ENCODE measurements at regions not wholly inside any gene's neighbourhood (a gene's known extent, or its start where the extent isn't known, plus 50 kb on each side); places are given as distances from the start of the nearest gene placed in this dataset.
"Not testable (repeated sequence)": the region's sequence is repeated elsewhere in the genome, so short reads cannot be mapped to it uniquely, and the experiment has no call there.

DNA sequence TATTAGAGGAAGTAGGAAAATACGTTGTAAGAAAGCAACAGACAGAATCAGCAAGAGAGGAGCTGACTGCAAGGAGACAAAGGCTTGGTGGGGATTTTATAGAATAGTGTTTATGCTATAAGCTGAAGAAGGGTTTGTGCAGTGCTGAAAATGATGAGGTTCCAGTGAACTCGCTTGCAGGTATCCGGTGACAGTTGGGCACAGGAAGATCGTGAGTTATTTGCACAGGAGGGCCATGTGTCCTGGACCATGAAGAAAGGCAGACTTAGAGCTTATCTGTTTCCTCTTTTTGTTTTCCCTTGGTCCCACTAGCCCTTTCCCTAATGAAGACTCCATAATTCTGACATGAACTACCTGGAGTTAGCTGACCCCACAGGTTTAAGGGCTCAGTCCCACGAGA lies 61.4 kb downstream of the NXNL2 start:
- no peak for DNase-seq

DNA sequence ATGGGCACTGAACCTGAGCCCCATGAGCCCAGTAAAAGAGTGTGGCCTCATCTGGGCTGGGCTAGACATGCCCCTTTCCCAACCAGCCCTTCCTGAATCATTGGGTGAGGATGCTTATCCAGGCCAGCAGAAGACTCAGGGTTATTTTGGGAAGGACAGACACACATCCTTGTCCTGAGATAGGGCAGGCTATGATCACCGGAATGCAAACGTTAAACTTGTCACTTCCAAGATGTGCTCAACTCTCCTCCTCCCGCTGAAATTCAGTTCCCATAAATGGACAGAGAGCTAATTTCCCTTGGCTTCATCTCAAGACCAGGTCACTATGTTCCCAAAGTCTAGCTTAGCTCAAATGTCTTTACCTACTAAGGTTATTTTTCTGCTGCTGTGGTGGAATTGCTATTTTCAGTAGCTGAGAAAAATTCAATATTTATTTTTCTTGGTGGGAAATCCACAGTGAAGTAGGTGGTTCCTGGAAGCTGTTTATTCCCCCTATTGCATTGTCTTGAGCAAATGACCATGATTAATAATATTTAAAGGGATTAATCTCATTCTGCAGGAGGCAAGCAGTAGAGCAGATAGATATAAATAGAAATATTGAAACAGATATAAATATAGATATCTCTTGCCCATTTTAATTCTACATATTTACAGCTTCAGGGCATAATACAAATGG lies 70.0 kb downstream of the NXNL2 start:
- no peak for DNase-seq

DNA sequence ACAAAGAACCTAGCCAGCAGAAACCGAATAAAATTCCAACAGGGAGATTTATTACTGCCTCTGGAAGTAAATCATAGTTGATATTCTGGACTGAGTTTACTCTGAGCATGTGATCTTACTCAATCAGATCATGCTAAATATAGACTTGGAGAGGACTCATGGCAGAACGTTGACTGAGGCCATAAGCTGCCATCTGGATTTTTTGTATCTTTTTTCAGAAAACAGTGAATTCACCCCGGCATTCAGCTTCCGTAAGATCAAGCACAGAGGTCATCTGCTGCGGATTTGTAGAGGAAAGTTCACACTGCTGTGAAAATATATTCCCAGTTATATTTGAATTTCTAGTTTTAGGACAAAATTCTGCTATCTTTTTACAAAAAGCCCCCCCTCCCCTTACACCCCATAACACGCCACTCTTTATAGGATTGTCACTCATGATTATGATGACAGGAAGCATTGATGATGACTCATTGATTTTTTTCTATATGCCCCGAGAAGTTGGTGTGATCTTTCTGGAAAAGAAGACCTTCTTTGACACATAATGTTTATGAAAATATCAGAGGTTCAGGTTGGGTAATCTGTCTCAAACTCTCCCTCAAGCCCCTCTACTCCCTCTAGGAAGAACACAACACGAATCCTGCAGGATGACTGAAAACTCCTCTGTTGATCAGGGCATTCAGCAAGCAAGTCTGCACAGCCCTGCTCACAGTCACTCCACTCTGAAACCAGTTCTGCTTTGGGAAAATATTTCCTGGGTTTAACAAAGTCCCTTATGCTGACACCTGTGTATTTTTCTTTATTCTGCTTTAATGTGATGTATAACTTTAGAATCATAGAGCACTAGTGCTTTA lies 70.8 kb downstream of the NXNL2 start:
- peak; percentile 38 for DNase-seq

DNA sequence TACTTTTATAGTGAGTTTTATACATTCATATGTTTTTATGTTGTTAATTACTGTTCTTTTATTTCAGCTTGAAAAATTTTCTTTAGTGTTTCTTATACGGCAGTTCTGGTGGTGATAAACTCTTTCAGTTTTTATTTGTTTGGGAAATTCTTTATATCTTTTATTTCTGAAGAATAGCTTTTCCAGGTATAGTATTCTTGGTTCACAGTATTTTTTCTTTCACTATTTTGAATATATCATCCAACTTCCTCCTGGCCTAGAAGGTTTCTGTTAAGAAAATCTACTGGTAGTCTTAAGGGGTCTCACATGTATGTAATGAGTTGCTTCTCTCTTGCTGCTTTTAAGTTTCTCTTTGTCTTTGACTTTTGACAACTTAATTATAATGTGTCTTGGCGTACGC lies 79.4 kb downstream of the NXNL2 start:
- no peak for DNase-seq

DNA sequence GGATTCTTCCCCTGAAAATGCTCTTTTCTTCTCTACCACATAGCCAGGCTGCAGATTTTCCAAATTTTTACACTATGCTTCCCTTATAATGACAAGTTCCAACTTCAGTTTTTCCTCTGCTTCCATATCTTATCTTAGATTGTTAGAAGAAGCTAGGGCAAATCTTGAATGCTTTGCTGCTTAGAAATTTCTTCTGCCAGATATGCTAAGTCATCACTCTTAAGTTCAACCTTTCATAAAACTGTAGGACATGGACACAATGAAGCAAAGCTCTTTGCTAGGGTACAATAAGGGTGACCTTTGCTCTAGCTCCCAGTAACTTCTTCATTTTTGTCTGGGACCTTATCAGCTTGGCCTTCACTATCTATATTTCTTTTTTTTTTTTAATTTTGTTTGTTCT lies 88.7 kb downstream of the NXNL2 start:
- DNase-seq = no peak

DNA sequence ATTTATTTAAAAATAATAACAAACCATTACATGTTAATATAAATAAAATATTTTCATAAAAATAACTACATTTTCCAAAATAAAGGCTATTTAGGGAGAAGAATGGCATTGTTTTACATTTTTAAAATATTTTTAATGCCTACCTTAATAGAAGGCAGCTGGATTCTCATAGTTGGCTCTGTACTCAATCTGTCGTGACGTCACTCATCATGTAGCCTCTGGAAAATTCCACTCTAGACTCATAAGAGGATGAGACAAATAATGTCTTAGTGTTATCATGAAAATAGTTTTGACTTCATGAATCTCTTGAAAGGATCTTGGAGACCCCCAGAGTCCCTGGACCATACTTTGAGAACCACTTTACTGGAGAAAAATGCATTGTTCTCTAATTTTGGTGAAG lies 93.1 kb downstream of the NXNL2 start:
- no peak for DNase-seq

DNA sequence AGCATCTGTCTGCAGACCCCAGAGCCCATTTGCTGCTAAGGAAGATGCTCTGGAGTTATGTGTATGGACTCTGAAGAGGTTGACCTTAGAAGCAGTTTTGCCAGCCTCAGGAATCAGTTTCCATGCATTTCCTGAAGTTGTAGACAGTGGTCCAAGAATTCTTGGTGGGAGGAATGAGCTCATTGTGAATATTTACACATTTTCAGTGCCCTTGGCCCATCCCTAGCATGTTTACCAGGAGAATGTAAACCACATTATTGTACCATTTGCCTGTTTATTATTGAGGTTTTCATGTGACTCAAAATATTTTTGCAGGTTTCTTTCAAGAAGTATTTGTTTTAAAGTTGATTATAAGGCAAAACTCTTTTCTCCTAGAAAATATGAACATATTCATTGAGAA lies 93.8 kb downstream of the NXNL2 start:
- no peak for DNase-seq

DNA sequence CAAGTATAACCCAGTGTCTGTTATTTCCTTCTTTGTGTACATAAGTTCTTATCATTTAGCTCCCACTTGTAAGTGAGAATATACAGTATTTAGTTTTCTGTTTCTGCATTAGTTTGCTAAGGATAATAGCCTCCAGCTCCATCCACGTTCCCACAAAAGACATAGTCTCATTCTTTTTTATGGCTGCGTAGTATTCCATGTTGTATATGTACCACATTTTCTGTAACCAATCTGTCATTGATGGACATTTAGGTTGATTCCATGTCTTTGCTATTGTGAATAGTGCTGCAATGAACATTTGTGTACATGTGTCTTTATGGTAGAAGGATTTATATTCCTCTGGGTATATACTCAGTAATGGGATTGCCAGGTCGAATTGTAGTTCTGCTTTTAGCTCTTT lies 95.6 kb downstream of the NXNL2 start:
- DNase-seq = not testable (repeated sequence)

DNA sequence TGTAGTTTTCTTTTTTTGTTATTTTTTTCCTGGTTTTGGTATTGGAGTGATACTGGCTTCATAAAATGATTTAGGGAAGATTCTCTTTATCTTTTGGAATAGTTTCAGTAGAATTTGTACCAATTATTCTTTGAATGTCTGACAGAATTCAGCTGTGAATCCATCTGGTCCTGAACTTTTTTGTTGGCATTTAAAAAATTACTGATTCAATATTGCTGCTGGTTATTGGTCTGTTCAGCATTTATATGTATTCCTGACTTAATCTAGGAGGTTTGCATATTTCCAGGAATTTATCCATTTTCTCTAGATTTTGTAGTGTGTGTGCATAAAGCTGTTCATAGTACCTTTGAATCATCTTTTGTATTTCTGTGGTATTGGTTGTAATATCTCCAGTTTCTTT lies 100.2 kb downstream of the NXNL2 start:
- DNase-seq = no peak

DNA sequence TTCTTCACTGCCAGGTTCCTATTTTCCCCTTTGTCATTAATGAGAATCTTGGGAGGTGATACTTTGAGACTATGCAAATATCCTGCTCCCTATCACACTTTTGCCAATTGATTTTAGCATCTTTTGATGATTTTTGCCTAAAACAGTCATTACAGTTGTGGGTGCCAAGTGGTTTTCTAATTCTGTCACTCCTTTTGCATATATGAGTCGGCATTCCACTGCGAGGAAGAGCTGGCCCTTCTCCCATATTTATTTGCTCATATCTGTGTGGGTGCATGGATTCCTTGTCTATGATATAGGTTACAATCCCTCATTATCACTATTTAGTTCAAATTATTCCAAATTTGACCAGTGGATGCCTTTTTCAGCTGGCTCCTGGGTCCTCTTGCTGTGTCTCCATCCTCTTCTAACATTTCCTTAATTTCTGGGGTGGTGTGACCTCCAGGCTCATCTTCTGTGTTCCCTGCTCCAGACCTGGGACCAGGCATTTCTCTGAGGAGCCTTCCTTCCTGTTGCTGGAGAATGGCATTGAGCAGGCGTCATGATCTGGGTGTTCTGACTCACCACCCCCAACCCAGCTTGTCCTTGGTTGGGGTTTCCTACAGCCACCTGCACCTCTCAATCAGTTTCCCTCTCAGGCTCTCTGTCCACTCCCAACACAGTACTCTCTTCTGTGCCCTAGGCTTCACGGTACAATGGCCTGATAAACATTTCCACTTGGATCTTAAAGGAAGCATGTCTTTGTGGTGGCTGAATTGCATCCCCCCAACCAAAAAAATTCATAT lies 106.7 kb downstream of the NXNL2 start:
- no peak for DNase-seq

DNA sequence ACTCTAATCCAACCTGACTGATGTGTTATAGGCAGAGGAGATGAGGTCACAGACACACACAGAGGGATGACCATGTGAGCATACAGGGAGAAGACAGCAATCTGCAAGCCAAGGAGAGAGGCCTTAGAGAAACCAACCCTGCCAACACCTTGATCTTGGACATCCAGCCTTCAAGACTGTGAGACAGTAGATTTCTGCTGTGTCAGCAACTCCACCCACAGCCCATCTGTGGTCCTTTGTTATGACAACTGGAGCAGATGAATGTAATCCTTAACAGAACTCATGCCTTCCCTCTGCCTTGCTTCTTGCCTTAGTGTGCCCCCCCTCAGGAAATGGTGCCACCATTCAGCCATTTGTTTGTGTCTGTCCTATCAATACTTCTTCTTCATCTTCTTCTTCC lies 107.4 kb downstream of the NXNL2 start:
- no peak for DNase-seq

DNA sequence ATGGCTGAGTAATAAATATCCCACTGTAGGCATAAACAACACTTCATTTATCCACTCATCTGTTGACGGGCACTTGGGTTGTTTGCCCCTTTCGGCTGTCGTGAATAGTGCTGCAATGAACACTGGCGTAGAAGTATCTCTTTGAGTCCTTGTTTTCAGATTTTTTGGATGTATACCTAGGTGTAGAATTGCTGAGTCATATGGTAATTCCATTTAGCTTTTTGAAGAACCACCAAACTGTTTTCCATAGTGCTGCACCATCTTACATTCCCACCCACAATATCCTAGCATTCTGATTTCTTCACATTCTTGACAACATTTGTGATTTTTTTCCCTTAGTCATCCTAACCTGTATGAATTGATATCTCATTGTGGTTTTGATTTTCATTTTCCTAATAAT lies 109.0 kb downstream of the NXNL2 start:
- no peak for DNase-seq

DNA sequence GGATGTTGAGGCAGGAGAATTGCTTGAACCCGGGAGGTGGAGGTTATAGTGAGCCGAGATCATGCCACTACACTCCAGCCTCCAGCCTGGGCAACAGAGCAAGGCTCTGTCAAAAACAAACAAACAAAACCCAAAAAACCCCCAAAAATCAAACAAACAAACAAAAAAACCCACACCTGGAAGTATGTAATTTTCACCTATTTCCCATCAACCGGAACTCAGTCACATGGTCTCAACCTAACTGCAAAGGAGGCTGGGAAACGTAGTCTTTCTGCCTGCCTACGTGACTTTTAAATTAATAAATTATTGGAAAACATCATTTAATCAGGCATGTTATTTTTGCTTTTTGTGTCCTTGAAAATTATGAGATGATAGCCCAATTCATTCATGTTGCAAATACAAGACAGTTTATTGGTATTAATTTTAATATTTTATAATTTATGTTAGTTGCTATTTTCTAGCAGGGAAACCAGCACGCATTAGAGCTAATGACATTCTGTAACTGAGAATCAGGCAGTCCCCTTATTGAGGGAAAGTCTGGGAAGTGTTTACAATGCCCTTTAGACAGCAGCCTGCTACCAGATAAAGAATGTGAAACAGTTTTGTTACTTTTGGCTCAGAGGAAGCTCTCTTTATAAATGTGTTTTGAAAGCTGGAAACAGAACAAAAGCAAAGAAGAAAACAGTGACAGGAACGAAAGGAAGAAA lies 110.3 kb downstream of the NXNL2 start:
- DNase-seq = no peak

DNA sequence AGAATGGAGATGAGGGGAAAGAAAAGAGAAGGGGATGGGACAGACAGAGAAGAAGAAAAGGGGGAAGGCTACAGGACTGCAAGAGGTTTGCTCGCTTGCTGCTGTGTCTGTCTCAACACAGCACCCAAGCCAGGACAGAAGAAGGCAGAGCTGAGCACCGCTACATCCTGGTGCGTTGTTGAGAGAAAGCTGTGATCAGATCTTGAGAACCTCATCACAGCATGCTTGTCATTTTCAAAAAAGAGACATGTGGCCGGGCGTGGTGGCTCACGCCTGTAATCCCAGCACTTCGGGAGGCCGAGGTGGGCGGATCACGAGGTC lies 110.9 kb downstream of the NXNL2 start:
- DNase-seq = no peak

DNA sequence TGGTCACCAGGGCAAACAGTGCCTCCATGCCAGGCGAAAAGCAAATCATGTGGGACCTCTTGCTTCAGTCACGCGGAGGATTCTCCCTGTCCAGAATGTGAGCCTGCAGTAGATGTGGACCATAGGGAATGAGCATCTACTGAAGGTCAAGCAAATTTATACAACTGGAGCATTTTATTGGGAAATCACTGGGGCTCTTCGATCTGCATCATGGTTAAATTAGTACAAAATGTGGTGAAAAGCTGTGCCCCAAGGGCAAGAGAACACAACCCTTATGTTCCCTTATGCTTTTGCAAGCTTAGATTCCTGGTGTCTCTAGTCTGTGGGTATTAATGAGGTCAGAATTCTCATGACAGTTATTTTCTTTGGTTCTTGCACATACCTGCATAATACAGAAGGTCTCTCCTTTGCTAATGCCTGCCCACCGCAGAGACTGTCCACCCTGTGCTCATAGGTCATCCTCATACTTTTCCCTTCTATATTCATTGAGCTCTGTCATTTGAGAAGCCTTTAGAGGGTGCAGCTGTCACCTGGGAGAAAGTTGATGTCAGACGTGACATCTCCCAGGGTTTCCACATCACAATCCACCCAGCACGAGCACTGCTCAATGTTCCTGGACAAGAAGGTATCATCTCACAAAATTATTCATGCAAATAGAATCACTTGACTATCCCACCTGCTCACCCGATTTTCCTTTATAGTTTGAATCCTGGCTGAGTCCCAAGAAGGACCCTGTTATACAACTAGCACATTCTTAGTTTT lies 111.7 kb downstream of the NXNL2 start:
- no peak for DNase-seq

DNA sequence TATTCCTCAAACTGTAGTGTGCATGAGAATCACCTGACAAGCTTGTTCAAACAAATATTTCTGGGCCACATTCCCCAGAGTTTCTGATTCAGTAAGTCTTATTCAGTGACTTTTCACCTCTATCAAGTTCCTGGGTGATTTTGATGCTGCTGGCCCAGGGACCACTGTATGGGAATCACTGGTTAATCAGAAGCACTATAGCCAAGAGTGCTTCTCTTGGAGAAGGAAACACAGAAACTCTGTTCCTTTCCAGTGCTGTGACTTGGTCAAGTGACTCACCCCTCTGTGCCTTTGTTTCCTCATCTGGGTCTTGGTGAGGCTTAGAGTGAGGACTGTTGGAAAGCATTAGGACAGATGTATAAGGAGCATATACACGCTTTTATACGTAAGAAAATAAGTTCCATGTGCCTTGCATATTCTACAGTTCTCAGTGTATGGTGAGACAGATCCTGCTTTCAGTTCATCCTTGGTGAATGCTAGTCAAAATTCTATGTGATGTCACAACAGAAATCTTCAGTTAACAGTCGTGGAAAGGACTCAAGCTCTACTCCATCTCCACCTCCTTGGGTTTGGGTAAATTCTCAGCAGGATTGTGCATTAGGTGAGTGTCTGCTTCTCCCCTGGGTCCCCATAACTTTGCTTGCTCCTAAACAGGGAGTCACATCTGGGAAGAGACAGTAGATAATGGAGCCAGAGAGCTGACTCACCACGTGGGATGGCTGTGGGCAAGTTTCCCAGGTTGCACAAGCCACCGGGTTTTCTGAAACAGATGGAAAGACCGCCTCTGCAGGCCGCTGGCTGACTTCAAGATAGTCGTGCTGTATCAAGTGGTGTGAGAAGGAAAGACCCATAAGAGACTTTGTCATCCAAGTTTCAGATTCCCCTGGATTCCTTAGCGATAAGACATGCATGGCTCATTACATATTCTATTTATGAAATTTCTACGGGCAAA lies 117.0 kb downstream of the NXNL2 start:
- peak; percentile 47 for DNase-seq

DNA sequence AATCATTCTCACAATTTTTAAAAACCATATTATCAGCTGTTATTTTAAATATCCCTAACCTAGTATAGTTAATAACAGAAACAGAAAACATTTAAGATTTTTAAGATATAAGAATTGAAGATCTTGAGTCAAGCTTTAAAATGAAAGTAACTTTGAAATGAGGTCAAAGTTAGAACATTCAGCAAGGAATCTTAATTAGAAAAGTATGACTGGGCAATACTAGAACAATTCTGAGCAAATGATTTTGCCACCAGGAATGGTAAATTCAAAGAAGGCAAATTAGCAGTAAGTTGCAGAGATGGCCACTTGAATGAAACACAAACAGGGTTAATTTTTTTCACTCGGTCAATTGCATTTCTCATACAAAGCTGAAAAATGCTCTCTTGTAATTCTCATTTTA lies 117.9 kb downstream of the NXNL2 start:
- DNase-seq = no peak

DNA sequence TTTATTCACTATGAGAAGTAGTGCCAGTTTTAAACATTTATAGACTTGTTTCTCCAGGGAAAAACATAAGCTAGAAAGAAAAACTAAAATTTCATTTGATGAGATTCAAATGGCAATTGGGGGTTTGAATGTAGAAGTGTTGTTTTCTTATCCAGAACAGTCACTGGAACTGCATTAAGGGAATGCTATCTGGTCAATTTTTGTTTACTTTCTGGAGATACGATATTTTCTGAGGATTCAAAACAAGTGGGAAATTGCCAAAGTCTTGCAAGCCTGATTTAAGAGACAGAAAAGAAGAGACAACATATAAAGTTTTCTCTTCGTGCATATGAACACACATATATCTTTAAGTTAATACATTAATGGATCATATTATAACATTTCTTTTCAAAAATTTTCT lies 118.4 kb downstream of the NXNL2 start:
- DNase-seq = peak; percentile 25

DNA sequence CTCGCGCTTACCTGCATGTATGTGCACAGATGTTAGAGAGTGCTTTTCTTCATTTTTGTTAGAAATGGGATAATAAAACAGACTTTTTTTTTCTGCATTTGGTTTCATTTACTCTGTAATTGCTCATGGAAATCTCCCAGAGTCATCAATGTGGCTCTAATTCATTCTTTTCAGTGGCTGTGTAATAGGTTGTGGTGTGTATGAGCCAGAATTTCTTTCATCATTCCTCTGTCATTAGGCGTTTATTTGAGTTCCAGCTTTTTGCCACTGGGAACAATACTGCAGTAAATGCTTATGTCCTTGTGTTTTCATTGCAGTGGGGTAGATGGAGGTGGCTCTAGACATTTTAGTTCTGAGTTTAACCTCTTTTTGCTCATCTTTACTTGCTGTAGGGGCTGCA lies 118.9 kb downstream of the NXNL2 start:
- peak; percentile 29 for DNase-seq

DNA sequence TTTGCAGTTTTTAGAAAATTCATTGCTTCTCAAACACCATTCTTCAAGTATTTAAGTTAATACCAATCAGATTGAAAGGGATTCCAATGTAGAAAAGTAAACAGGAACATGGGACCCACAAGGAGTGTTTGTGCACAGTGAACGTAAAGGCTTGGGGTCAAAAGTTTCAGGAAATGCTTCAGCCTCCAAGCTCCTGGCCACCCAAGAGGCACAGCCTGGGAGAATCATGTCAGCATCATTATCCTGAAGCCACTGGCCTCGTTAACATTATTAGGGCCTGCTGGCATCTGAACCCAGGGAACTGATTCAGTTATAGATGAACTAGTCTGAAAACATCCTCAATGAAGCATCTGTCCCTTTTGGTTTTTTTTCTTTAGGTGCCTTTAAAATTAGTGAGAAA lies 122.9 kb downstream of the NXNL2 start:
- DNase-seq = no peak

DNA sequence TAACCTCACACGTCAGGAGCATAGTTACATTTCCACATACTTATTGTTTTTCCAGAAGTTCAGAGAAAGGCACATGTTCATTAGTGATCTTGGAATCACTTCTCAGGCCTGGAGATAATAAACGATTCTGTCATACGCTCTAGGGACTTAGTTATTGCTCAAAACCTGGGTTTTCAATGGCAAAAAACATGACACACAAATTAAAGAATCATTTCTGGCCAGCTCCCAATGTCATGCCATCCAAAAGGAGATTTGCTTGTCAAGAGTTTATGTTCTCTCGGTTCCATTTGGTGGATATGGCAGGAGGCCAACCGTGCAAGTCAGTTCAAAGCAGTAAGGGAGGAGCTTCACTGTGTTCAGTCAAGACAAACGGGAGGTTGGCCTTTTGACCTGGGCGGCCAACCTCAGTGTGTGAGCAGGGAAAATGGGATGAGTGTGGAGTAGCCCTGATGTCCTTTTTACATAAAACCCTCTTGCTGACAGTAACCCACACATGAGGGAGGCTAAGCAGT lies 123.4 kb downstream of the NXNL2 start:
- DNase-seq = peak; percentile 79

Measured in eye (tissue), 1 donor.